ENCODE measurements at regions not wholly inside any gene's neighbourhood (a gene's known extent, or its start where the extent isn't known, plus 50 kb on each side); places are given as distances from the start of the nearest gene placed in this dataset.
"Not testable (repeated sequence)": the region's sequence is repeated elsewhere in the genome, so short reads cannot be mapped to it uniquely, and the experiment has no call there.

DNA sequence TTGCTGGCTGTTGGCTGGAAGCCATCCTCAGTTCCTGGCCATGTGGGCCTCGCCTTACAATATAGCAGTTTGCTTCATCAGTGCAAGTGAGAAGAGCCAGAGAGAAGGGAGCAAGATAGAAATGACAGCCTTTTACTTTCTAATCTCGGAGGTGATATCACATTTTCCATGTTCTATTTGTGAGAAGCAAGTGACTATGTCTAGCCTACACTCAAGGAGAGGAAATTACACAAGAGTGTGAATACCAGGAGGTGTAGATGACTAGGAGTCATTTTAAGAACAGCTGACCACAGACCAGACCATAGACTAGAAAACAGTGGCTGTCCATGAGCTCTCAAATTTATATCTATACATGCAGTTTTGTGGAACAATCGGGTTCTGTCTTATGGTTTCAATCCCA is 163.0 kb upstream of the NRXN3 start:
- ATAC-seq (ENCODE audit: low read depth) (no peak), DNase-seq (no peak)
- no peaks in the 10 kb centered on the region for H4K20me1 ChIP-seq (ENCODE audit: control insufficient read depth, insufficient read depth, low read length, poor library complexity, severe bottlenecking)
- ChIA-PET POLR2A (no interaction called here), CTCF (no interaction called here)
- intact Hi-C loops (cut with micrococcal nuclease): no loop called here
- H3K4me2 ChIP-seq (replicated peaks; ENCODE audit: low read depth, low read length, poor library complexity, severe bottlenecking): no peak overlapping the region
- WGBS (ENCODE audit: insufficient coverage): 84% methylated on average over 2 of the region's 3 CpGs
- H3K36me3 ChIP-seq (replicated peaks in 1 of 2; ENCODE audit: control extremely low read depth in 1 of 2, control insufficient read depth in 1 of 2, extremely low read depth in 1 of 2, insufficient read depth in 2 of 2, low read length in 1 of 2): no peaks in the 10 kb centered on the region
- no peak for TF ChIP-seq EZH2 (IDR thresholded peaks at IDR 0.05; ENCODE audit: borderline replicate concordance, insufficient read depth, low read depth, low read length, poor library complexity, severe bottlenecking)
- TF ChIP-seq, protein P1, sequence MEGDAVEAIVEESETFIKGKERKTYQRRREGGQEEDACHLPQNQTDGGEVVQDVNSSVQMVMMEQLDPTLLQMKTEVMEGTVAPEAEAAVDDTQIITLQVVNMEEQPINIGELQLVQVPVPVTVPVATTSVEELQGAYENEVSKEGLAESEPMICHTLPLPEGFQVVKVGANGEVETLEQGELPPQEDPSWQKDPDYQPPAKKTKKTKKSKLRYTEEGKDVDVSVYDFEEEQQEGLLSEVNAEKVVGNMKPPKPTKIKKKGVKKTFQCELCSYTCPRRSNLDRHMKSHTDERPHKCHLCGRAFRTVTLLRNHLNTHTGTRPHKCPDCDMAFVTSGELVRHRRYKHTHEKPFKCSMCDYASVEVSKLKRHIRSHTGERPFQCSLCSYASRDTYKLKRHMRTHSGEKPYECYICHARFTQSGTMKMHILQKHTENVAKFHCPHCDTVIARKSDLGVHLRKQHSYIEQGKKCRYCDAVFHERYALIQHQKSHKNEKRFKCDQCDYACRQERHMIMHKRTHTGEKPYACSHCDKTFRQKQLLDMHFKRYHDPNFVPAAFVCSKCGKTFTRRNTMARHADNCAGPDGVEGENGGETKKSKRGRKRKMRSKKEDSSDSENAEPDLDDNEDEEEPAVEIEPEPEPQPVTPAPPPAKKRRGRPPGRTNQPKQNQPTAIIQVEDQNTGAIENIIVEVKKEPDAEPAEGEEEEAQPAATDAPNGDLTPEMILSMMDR (IDR thresholded peaks at IDR 0.05): no peak
- H3K4me1 Mint-ChIP-seq: no peaks in the 10 kb centered on the region
- H3K4me1 ChIP-seq (ENCODE audit: control insufficient read depth in 2 of 2, insufficient read depth in 2 of 2, low read length in 2 of 2): no peaks in the 10 kb centered on the region
- no peak overlapping the region for H3K27ac Mint-ChIP-seq
- no peak overlapping the region for H3K4me3 Mint-ChIP-seq
- H3K27me3 Mint-ChIP-seq: peaks cover 5% of the 10 kb centered on the region
- H3K79me2 ChIP-seq (ENCODE audit: control insufficient read depth, insufficient read depth, low read length): no peaks in the 10 kb centered on the region
- no peak overlapping the region for H2AFZ ChIP-seq (ENCODE audit: insufficient read depth, low read depth, low read length, poor library complexity, severe bottlenecking)
- H3K9ac ChIP-seq (ENCODE audit: low read length): no peak overlapping the region
- H3K4me3 ChIP-seq (ENCODE audit: control extremely low read depth in 1 of 5, extremely low read depth in 1 of 5, insufficient read depth in 1 of 5, low read depth in 2 of 5, low read length in 4 of 5): no peak overlapping the region
- H3K9me3 ChIP-seq (ENCODE audit: control extremely low read depth in 1 of 3, control insufficient read depth in 2 of 3, insufficient read depth in 1 of 3, low read length in 2 of 3): peaks cover 3 to 9% (median 7%) of the 10 kb centered on the region in 3 donors
- H3K27me3 ChIP-seq (replicated peaks in 1 of 4; ENCODE audit: control extremely low read depth in 1 of 4, control insufficient read depth in 3 of 4, insufficient read depth in 4 of 4, low read length in 3 of 4): peaks cover 0 to 3% (median 1%) of the 10 kb centered on the region in 4 experiments
- no peak overlapping the region for H3K27ac ChIP-seq (ENCODE audit: low read length in 2 of 2)
- H3K9me3 Mint-ChIP-seq (ENCODE audit: insufficient read depth): peaks cover 4% of the 10 kb centered on the region

DNA sequence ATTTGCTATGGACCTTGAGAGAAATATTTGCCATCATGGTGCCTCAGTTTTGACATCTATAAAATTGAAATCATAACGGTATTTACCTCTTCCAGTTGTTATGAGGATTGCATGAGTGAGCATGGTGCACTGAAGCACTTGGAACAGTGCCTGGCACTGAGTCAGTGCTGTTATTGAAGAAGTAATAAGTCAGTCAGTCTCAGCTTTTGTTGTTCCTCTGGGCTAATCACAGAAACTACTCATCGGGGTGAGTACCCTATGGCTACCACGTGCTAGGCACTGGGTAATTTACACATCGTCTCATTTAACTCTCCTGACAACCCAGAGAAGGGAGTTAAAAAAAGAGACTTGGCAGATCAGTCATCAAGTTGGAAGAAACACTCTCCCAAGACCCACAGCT is 159.5 kb upstream of the NRXN3 start:
- no peaks in the 10 kb centered on the region for H3K36me3 ChIP-seq (replicated peaks in 1 of 2; ENCODE audit: control extremely low read depth in 1 of 2, control insufficient read depth in 1 of 2, extremely low read depth in 1 of 2, insufficient read depth in 2 of 2, low read length in 1 of 2)
- ChIA-PET POLR2A (no interaction called here), CTCF (no interaction called here)
- DNase-seq (no peak), ATAC-seq (ENCODE audit: low read depth) (no peak)
- Mint-ChIP-seq H3K4me3 (no peak overlapping the region), H3K27me3 (peaks cover 12% of the 10 kb centered on the region), H3K27ac (no peak overlapping the region), H3K9me3 (ENCODE audit: insufficient read depth) (no peaks in the 10 kb centered on the region), H3K4me1 (no peaks in the 10 kb centered on the region)
- H2AFZ ChIP-seq (ENCODE audit: insufficient read depth, low read depth, low read length, poor library complexity, severe bottlenecking): no peak overlapping the region
- no CpG with 5 or more reads among the region's 4 CpGs for WGBS (ENCODE audit: insufficient coverage)
- no peak overlapping the region for H3K4me2 ChIP-seq (replicated peaks; ENCODE audit: low read depth, low read length, poor library complexity, severe bottlenecking)
- H3K27ac ChIP-seq (ENCODE audit: low read length in 2 of 2): no peak overlapping the region
- H3K4me3 ChIP-seq (ENCODE audit: control extremely low read depth in 1 of 5, extremely low read depth in 1 of 5, insufficient read depth in 1 of 5, low read depth in 2 of 5, low read length in 4 of 5): no peak overlapping the region
- no peaks in the 10 kb centered on the region for H3K4me1 ChIP-seq (ENCODE audit: control insufficient read depth in 2 of 2, insufficient read depth in 2 of 2, low read length in 2 of 2)
- no peaks in the 10 kb centered on the region for H3K79me2 ChIP-seq (ENCODE audit: control insufficient read depth, insufficient read depth, low read length)
- no peak overlapping the region for H3K9ac ChIP-seq (ENCODE audit: low read length)
- intact Hi-C loops (cut with micrococcal nuclease): no loop called here
- H4K20me1 ChIP-seq (ENCODE audit: control insufficient read depth, insufficient read depth, low read length, poor library complexity, severe bottlenecking): no peaks in the 10 kb centered on the region
- no peak for TF ChIP-seq EZH2 (IDR thresholded peaks at IDR 0.05; ENCODE audit: borderline replicate concordance, insufficient read depth, low read depth, low read length, poor library complexity, severe bottlenecking)
- TF ChIP-seq, protein P1 (IDR thresholded peaks at IDR 0.05): no peak
- H3K27me3 ChIP-seq (replicated peaks in 1 of 4; ENCODE audit: control extremely low read depth in 1 of 4, control insufficient read depth in 3 of 4, insufficient read depth in 4 of 4, low read length in 3 of 4): peaks cover 0 to 3% (median 1%) of the 10 kb centered on the region in 4 experiments
- peaks cover 0 to 6% (median 0%) of the 10 kb centered on the region in 3 donors for H3K9me3 ChIP-seq (ENCODE audit: control extremely low read depth in 1 of 3, control insufficient read depth in 2 of 3, insufficient read depth in 1 of 3, low read length in 2 of 3)

DNA sequence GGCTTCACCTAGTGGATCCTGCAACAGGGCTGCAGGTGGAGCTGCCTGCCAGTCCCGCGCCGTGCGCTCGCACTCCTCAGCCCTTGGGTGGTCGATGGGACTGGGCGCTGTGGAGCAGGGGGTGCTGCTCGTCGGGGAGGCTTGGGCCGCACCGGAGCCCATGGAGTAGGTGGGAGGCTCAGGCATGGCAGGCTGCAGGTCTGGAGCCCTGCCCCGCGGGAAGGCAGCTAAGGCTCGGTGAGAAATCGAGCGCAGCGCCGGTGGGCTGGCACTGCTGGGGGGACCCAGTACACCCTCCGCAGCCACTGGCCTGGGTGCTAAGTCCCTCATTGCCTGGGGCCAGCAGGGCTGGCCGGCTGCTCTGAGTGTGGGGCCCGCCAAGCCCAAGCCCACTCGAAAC is 156.3 kb upstream of the NRXN3 start:
- H3K27ac Mint-ChIP-seq; H3K4me2 ChIP-seq (replicated peaks; ENCODE audit: low read depth, low read length, poor library complexity, severe bottlenecking); intact Hi-C loops (cut with micrococcal nuclease); CTCF ChIA-PET; H3K4me1 ChIP-seq (ENCODE audit: control insufficient read depth in 2 of 2, insufficient read depth in 2 of 2, low read length in 2 of 2); H3K27ac ChIP-seq (ENCODE audit: low read length in 2 of 2); POLR2A ChIA-PET; H3K4me3 Mint-ChIP-seq; DNase-seq; H3K9ac ChIP-seq (ENCODE audit: low read length); H3K36me3 ChIP-seq (replicated peaks in 1 of 2; ENCODE audit: control extremely low read depth in 1 of 2, control insufficient read depth in 1 of 2, extremely low read depth in 1 of 2, insufficient read depth in 2 of 2, low read length in 1 of 2); H3K79me2 ChIP-seq (ENCODE audit: control insufficient read depth, insufficient read depth, low read length); ATAC-seq (ENCODE audit: low read depth); H3K9me3 ChIP-seq (ENCODE audit: control extremely low read depth in 1 of 3, control insufficient read depth in 2 of 3, insufficient read depth in 1 of 3, low read length in 2 of 3); H2AFZ ChIP-seq (ENCODE audit: insufficient read depth, low read depth, low read length, poor library complexity, severe bottlenecking); H3K4me3 ChIP-seq (ENCODE audit: control extremely low read depth in 1 of 5, extremely low read depth in 1 of 5, insufficient read depth in 1 of 5, low read depth in 2 of 5, low read length in 4 of 5); H3K9me3 Mint-ChIP-seq (ENCODE audit: insufficient read depth); H3K27me3 ChIP-seq (replicated peaks in 1 of 4; ENCODE audit: control extremely low read depth in 1 of 4, control insufficient read depth in 3 of 4, insufficient read depth in 4 of 4, low read length in 3 of 4); H4K20me1 ChIP-seq (ENCODE audit: control insufficient read depth, insufficient read depth, low read length, poor library complexity, severe bottlenecking); H3K4me1 Mint-ChIP-seq: not testable (repeated sequence)
- 96% methylated on average over 19 of the region's 22 CpGs for WGBS (ENCODE audit: insufficient coverage)
- peaks cover 10% of the 10 kb centered on the region for H3K27me3 Mint-ChIP-seq

Data from B cell (primary cell).